DND-41 (cell line): ENCODE measurements at regions not wholly inside any gene's neighbourhood (a gene's known extent, or its start where the extent isn't known, plus 50 kb on each side); places are given as distances from the start of the nearest gene placed in this dataset.

Experiments used
- ATAC-seq: fragments of 200-7000 bp; cut with Tn5 transposase; 3 replicates; pipeline ENCODE4 v1.9.1; 2021; ENCODE audit warnings: low read depth; ENCODE audit not compliant: insufficient read depth
- DNase-seq: peaks from one replicate; pipeline ENCODE4 v3.0.0-alpha.2; 2020
- H2AFZ ChIP-seq: 2 replicates; pipeline ENCODE4 v1.6.0; 2012; ENCODE audit warnings: low read depth, low read length
- H3K27ac ChIP-seq: 2 replicates; pipeline ENCODE4 v1.5.1; 2012; ENCODE audit warnings: low read length, inconsistent platforms
- H3K27me3 ChIP-seq: fragments of 200-600 bp; sonication (generic); 2 replicates; pipeline ENCODE4 v1.6.0; 2012; ENCODE audit warnings: low read length, mild to moderate bottlenecking, inconsistent platforms; ENCODE audit not compliant: insufficient read depth, poor library complexity
- H3K36me3 ChIP-seq: 2 replicates; pipeline ENCODE4 v1.5.1; 2012; ENCODE audit warnings: low read length, inconsistent platforms; ENCODE audit not compliant: insufficient read depth
- H3K4me1 ChIP-seq: 2 replicates; pipeline ENCODE4 v1.5.1; 2012; ENCODE audit warnings: mild to moderate bottlenecking, low read length; ENCODE audit not compliant: insufficient read depth
- H3K4me2 ChIP-seq: 2 replicates; pipeline ENCODE4 v1.6.0; 2012; ENCODE audit warnings: mild to moderate bottlenecking, moderate library complexity, low read length, inconsistent platforms; ENCODE audit not compliant: insufficient read depth
- H3K4me3 ChIP-seq, 2 experiments: fragments of 200-600 bp in 1 of 2; shearing (Covaris generic) in 1 of 2; 2 replicates each; pipeline ENCODE4 v1.5.1; 2012 to 2016; ENCODE audit warnings: inconsistent platforms in 2 of 2, low read length in 2 of 2, mild to moderate bottlenecking in 2 of 2, low read depth in 1 of 2, moderate library complexity in 1 of 2
- H3K79me2 ChIP-seq: 2 replicates; pipeline ENCODE4 v1.6.0; 2012; ENCODE audit warnings: low read length, inconsistent platforms; ENCODE audit not compliant: insufficient read depth
- H3K9ac ChIP-seq: 2 replicates; pipeline ENCODE4 v1.6.0; 2012; ENCODE audit warnings: low read depth, mild to moderate bottlenecking, inconsistent platforms, low read length, moderate library complexity
- H3K9me3 ChIP-seq: 2 replicates; pipeline ENCODE4 v1.5.1; 2012; ENCODE audit warnings: low read length, moderate library complexity, mild to moderate bottlenecking, inconsistent platforms; ENCODE audit not compliant: insufficient read depth, severe bottlenecking
- H4K20me1 ChIP-seq: 2 replicates; pipeline ENCODE4 v1.6.0; 2012; ENCODE audit warnings: low read length; ENCODE audit not compliant: insufficient read depth
- CTCF ChIP-seq: IDR thresholded peaks from 2 replicates; pipeline ENCODE4 v1.5.1; 2012; ENCODE audit warnings: borderline replicate concordance, low read length, moderate library complexity, mild to moderate bottlenecking; ENCODE audit not compliant: poor library complexity, severe bottlenecking; ENCODE audit errors: extremely low read depth
- EZH2 ChIP-seq: IDR thresholded peaks from 3 replicates; pipeline ENCODE4 v1.6.1; 2012; ENCODE audit warnings: borderline replicate concordance, low read depth, mild to moderate bottlenecking, moderate library complexity, low read length, inconsistent platforms; ENCODE audit not compliant: severe bottlenecking

- ATAC-seq (no peak), DNase-seq (no peak)
- no peaks in the 10 kb centered on the region; the same call in 1 of the 2 replicates for H4K20me1 ChIP-seq
- no peaks in the 10 kb centered on the region for H3K4me1 ChIP-seq
- no peak overlapping the region for H2AFZ ChIP-seq
- TF ChIP-seq EZH2: no peak
- no peak for TF ChIP-seq CTCF
- H3K9me3 ChIP-seq: no peaks in the 10 kb centered on the region
- no peak overlapping the region for H3K27ac ChIP-seq
- H3K9ac ChIP-seq: no peak overlapping the region
- H3K4me2 ChIP-seq: no peak overlapping the region
- H3K36me3 ChIP-seq: no peaks in the 10 kb centered on the region
- H3K79me2 ChIP-seq: no peaks in the 10 kb centered on the region
- H3K4me3 ChIP-seq: no peak overlapping the region
- H3K27me3 ChIP-seq: no peaks in the 10 kb centered on the region
Observed at GRCh38 chr16:14377326-14377725, 252.7 kb downstream of the PARN start.

GRCh38 chr16:14375132-14375491 lies 254.9 kb downstream of the PARN start:
- Histone ChIP-seq H2AFZ (no peak overlapping the region), H3K27ac (no peak overlapping the region), H3K9ac (no peak overlapping the region), H3K4me1 (no peaks in the 10 kb centered on the region), H3K9me3 (no peaks in the 10 kb centered on the region), H4K20me1 (no peaks in the 10 kb centered on the region; the same call in 1 of the 2 replicates), H3K27me3 (no peaks in the 10 kb centered on the region), H3K4me3 (no peak overlapping the region), H3K79me2 (no peaks in the 10 kb centered on the region), H3K36me3 (no peaks in the 10 kb centered on the region), H3K4me2 (no peak overlapping the region)
- DNase-seq (no peak), ATAC-seq (no peak)
- no peak for TF ChIP-seq EZH2
- TF ChIP-seq CTCF: no peak

GRCh38 chr16:14374451-14375131 lies 255.5 kb downstream of the PARN start:
- H3K9me3 ChIP-seq: no peaks in the 10 kb centered on the region
- H3K79me2 ChIP-seq: no peaks in the 10 kb centered on the region
- no peak overlapping the region for H3K9ac ChIP-seq
- H3K4me3 ChIP-seq: no peak overlapping the region
- ATAC-seq (no peak), DNase-seq (no peak)
- H3K36me3 ChIP-seq: no peaks in the 10 kb centered on the region
- H4K20me1 ChIP-seq: no peaks in the 10 kb centered on the region; the same call in 1 of the 2 replicates
- H3K4me1 ChIP-seq: no peaks in the 10 kb centered on the region
- no peak overlapping the region for H3K4me2 ChIP-seq
- H2AFZ ChIP-seq: no peak overlapping the region
- H3K27ac ChIP-seq: no peak overlapping the region
- TF ChIP-seq CTCF (no peak), EZH2 (no peak)
- H3K27me3 ChIP-seq: no peaks in the 10 kb centered on the region
